ENCODE measurements at regions not wholly inside any gene's neighbourhood (a gene's known extent, or its start where the extent isn't known, plus 50 kb on each side); places are given as distances from the start of the nearest gene placed in this dataset.
"Not testable (repeated sequence)": the region's sequence is repeated elsewhere in the genome, so short reads cannot be mapped to it uniquely, and the experiment has no call there.

DNA sequence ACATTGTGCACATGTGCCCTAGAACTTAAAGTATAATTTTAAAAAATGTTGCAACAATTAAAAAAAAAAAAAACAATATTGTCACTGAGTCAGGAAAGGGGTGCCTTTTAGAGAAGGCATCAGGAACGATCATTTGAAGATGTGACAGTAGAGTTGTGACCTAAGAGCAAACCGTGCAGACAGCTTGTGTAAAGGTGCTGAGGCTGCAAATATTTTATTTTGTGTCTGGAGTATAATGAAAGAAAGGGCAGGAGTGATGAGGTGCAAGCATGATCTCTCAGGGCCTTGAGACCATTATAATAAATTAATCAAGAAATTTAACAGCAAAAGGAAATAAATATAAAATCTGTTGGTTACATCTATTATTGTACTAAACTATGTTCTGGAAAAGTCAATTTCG is 1219.7 kb downstream of the OLFM4 start:
- no peak for DNase-seq (ENCODE audit: extremely low read depth, low read depth)

DNA sequence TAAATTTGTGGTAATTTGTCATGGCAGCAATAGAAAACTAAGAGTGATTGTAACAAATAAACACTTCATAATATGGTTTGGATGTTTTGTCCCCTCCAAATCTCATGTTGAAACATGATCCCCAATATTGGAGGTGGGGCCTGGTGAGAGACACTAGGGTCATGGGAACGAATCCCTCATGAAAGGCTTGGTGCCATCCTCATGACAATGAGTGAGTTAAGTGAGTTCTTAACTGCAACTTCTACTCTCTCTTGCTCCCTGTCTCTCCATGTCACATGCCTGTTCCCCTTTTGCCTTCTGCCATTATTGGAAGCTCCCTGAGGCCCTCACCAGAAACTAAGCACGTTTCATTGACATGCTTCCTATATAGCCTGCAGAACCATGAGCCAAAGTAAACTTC is 1233.2 kb downstream of the OLFM4 start:
- no peak for DNase-seq (ENCODE audit: extremely low read depth, low read depth)

DNA sequence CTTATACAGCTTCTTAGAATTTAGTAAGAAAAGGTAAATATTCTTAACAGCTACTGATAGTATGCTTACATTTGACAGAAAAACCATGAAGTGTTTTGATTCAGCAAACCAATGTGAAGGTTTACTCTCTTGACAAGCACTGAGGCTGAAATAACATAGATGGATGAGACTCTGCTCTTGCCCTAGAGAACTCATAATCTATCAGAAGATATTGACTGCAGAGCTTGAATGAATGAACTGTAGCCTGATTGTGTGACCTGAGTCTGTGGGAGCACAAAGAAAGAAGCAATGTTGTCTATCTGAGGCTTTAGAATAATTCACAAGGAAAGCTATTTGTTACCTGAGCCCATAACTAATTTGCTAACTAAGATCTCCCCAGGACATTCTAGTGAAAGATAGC is 1235.3 kb downstream of the OLFM4 start:
- DNase-seq (ENCODE audit: extremely low read depth, low read depth) = no peak

DNA sequence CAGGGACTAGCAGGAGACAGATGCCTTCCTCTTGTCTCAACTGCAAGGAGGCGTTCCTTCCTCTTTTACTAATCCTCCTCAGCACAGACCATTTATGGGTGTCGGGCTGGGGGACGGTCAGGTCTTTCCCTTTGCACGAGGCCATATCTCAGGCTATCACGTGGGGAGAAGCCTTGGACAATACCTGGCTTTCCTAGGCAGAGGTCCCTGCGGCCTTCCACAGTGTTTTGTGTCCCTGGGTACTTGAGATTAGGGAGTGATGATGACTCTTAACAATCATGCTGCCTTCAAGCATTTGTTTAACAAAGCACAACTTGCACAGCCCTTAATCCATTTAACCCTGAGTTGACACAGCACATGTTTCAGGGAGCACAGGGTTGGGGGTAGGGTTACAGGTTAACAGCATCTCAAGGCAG is 1238.6 kb downstream of the OLFM4 start:
- not testable (repeated sequence) for DNase-seq (ENCODE audit: extremely low read depth, low read depth)

DNA sequence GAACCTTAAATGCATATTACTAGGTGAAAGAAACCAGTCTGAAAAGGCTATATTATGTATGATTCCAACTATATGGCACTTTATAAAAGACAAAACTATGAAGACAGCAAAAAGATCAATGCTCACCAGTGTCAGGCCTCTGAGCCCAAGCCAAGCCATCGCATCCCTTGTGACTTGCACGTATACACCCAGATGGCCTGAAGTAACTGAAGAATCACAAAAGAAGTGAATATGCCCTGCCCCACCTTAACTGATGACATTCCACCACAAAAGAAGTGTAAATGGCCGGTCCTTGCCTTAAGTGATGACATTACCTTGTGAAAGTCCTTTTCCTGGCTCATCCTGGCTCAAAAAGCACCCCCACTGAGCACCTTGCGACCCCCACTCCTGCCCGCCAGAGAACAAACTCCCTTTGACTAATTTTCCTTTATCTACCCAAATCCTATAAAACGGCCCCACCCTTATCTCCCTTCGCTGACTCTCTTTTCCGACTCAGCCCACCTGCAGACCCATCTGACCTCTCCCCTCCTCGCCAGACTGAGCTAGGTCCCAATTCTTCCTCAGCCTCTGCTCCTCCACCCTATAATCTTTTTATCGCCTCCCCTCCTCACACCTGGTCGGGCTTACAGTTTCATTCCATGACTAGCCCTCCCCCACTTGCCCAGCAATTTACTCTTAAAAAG is 1239.5 kb downstream of the OLFM4 start:
- DNase-seq (ENCODE audit: extremely low read depth, low read depth) = not testable (repeated sequence)

DNA sequence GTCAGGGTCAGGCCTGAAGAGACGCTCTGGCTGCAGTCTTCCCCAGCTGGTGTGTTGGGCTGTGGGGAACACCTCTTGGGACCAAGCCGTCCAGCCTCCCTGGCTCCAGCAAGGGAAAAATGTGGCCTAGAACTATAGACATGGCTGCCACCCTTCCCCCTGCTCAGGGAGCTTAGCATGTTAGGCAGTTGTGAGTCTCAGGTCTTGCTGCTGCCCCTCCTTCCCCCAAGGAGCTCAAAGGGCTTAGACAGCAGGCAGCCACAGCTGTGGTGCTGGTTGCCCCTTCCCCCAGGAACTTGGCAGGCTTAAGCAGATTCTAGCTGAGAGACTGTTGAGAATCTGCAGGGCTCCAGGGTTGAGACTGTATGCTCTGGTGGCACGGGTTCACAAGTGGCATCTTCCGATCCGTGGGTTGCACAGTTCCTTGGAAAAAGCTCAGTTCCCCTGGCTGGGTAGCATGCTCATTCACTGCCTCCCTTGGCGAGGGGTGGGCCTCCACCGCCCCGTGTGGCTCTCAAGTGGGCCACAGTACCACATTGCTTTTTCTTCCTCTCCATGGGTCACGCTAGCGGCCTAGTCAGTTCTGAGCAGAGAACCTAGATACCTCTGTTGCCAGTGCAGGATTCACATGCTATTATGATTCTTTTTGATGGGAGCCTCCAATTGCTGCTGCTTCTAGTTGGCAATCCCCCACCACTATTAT is 1258.6 kb downstream of the OLFM4 start:
- no peak for DNase-seq (ENCODE audit: extremely low read depth, low read depth)

DNA sequence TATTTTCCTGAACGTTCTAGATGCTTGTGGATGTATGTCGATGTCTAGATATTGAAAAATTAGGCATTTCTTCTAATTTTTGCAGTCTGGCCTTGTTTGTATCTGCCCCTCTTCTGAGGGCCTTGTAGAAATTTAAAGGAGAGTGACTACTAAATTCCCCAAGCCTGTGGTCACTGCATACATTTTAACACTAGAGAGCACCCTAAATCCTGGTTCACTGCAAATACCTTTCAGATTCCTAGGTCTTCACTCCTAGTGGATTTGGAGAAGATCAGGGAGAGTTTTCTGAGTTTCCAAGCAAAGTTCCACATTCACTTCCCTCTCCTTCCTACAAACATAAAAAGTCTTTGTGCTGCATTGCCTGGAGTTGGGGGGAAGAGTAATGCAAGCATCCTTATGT is 1272.5 kb downstream of the OLFM4 start:
- DNase-seq (ENCODE audit: extremely low read depth, low read depth) = no peak

DNA sequence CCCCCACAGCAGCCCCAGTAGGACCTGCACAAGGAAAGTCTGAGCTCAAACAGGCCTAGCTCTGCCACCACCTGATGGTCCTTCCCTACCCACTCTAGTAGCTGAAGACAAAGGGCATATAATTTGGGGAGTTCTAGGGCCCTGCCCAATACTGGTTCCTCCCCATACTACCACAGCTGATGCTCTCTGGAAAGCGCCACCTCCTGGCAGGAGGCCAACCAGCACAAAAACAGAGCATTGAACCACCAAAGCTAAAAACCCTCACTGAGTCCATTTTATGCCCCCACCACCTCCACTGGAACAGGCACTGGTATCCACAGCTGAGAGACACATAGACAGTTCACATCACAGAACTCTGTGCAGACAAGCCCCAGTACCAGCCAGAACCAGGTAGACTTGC is 1276.8 kb downstream of the OLFM4 start:
- no peak for DNase-seq (ENCODE audit: extremely low read depth, low read depth)

DNA sequence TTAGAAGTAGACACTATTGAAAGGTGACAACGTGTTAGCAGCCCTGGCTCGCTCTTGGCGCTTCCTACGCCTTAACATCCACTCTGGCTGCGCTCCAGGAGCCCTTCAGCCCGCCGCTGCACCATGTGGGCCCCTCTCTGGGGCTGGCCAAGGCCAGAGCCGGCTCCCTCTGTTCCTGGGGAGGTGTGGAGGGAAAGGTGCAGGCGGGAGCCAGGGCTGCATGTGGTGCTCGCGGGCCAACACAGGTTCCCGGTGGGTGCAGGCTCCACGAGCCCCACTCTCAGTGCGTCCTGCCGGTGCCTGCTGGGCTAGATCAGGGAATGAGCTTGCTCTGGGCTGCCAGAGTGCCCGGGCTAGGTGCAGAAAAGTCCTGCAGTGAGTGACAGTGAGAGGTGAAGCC is 1284.3 kb downstream of the OLFM4 start:
- no peak for DNase-seq (ENCODE audit: extremely low read depth, low read depth)

DNA sequence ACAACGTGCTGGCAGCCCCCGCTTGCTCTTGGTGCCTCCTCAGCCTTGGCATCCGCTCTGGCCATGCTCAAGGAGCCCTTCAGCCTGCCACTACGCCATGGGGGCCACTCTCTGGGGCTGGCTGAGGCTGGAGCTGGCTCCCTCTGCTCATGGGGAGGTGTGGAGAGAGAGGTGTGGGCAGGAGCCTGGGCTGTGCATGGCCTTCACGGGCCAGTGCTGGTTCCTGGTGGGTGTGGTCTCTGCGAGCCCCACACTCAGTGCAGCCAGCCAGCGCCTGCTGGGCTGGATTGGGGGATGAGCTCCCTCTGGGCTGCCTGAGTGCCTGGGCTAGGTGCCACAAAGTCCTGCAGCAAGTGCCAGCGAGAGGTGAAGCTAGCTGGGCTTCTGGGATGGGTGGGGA is 1289.1 kb downstream of the OLFM4 start:
- DNase-seq (ENCODE audit: extremely low read depth, low read depth) = no peak

DNA sequence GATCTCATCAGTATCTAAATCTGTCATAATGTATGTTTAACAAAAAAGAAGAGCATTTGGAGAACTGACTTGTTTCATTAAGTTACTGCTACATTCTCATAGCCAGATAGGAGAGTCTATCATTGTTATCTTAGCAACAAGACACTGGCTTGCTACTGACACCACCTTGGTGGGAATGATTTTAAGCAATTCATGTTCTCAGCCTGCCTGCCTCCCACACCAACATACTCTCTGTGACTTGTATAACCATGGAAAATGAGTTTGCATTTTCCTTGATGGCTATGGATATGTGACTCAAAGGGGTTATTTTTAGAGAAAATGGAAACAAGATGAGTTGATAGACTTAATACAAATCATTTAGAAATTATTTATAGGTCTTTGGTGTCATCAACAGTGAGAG is 1308.9 kb downstream of the OLFM4 start:
- DNase-seq (ENCODE audit: extremely low read depth, low read depth) = no peak

DNA sequence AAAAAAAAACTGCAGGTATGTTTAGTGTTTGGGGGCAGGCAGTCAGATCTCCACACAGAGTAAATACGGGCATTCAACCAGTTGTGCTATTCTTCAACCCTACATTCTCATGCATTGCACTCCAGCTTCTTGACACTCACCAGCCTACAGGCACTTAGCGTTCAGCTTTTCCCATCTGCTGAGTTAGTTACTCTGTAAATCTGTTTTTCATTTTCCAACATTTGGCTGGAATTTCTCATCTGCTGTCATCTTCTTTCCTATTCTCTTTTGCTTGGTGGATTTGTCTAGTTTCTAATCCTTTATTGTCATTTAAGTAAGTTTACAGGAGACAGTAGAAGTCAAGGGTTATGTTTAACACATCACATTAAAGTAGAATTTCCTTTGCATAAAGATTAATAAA is 1318.9 kb downstream of the OLFM4 start:
- DNase-seq (ENCODE audit: extremely low read depth, low read depth) = no peak

DNA sequence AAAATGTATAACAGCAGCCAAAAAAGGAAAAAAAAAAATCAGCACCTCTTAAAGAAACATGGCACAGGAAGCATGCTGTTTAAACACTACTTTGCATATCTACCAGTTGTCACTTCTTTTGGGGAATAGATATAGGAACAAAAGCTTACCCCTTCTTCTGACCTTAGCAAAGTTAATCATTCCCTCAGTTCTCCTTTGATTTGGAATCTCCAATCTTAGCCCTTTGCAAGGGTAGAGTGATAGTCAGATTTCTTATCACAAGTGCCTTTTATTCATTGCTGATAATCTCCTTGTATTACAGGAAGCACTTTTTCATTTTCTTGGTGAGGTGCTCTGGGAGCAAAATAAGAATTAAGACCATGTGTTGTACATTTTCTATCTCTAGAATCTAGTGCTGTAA is 1327.6 kb downstream of the OLFM4 start:
- no peak for DNase-seq (ENCODE audit: extremely low read depth, low read depth)

DNA sequence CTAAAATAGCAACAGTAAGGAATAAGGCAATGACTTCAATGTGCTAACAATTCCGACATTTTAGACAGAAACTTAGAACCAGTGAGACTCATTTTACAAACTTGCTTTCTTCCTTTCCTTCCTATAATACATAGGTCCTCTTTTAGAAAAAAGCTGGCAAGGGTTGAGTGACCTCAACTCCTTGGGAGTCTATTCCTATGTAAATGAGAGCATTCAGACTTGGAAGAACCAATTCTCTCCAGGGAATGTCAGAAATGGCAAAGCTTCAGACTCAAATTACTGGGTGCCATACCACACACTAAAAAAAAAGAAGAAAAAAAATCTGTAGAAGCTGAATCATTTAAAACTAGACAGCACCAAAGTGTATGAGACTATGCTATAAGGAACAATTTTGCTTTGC is 1328.2 kb downstream of the OLFM4 start:
- DNase-seq (ENCODE audit: extremely low read depth, low read depth) = no peak

DNA sequence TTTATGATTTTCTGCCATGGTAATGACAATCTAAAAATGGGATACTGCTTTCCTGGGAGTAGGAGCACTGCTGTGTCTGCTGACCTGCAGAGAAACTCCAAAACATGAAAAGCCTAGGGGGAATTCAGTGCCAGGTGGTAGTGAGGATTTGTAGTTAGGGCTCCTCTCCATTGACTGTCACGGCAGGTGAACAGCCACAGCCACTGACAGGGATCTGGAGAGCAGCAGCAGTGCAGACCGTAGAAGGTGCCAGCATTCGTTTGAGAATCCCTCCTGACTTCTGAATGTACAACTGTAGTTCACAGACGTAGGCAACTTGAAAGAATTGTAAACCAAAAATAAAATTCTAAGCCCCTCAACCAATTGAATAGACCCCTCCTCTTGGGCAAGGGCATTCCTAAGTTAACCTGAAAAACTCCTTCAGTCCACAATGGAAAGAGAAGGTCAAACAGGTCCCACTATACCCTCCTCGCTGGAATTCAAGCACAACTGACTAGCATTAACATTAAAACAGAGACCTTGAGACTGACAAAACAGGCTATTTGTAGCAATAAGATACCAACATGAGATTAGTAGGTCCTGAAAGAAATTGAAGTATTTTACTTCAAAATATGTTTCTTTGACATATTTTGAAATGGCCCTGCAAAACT is 1328.8 kb downstream of the OLFM4 start:
- DNase-seq (ENCODE audit: extremely low read depth, low read depth) = no peak

DNA sequence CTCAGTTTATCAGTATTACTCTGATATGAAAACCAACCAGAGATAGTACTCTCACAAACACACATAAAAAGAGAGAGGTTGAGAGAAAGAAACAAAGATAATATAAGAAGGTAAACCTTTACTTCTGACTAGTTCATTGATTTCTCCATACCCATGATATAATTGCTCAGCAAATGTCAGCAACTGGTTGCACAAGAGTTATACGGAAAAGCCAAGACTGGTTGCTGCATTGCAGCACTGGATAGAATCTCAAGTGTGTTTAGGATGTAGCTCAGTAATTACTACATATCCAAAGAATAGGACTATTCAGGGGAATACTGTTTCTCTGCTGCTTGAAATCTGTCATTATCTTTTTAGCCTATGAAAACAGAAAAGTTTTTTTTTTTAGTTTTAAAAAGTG is 1332.8 kb downstream of the OLFM4 start:
- DNase-seq (ENCODE audit: extremely low read depth, low read depth) = no peak

DNA sequence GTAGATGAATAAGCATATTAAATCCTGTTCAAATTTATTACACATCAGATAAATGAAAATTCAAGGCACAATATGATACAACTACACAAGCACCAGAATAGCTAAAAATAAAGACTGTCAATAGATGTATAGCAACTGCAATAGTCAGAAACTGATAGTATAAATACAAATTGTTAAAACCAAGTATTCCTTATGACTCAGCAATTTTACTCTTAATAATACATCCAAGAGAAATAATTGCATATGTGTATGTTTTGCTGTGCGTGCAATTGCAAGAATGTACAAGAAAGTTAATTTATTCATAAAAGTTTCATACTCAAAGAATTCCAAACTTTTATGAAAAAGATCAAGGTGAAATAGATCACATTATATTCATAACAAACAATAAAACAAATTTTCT is 1338.1 kb downstream of the OLFM4 start:
- no peak for DNase-seq (ENCODE audit: extremely low read depth, low read depth)

DNA sequence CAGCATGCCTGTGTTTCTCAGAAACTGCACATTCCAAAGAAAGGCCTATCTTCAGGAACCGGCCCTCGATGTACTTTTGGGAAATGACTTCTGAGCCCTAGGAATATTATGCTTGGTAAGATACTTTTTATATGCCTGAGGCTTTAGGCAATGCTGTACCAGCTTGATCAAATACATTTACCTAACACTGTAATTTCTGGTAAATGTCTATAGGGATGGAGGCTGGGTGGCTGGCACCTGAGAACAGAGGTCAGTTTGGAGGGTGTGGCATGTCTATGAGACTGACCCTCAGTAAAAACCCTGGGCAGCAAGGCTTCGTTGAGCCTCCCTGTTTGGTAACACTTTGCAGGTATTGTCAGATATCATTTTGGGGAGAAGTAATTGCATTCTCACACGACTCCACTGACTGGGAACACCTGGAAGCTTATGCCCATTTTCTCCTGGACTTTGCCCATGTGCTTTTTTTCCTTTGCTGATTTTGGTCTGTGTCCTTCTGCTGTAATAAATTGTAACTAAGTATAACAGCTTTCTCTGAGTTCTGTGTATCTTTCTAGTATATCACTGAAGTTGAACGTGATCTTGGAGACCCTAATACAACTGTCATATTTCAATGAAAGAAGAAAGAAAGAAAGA is 1339.1 kb downstream of the OLFM4 start:
- DNase-seq (ENCODE audit: extremely low read depth, low read depth) = no peak

DNA sequence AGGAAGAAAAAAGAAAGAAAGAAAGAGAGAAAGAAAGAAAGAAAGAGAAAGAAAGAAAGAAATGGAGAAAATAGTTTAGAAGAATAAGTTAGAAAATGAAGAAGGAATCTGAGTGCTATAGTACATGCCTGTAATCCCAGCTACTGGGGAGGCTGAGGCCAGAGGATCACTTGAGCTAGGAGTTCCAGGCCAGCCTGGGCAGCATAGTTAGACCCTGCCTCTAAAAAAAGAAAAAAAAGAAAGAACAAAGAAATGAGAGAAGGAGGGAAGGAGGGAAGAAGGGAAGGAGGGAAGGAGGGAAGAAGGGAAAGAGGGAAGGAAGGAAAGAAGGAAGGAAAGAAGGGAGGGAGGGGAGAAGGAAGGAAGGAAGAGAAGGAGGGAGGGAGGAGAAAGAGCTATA is 1339.8 kb downstream of the OLFM4 start:
- DNase-seq (ENCODE audit: extremely low read depth, low read depth) = no peak

DNA sequence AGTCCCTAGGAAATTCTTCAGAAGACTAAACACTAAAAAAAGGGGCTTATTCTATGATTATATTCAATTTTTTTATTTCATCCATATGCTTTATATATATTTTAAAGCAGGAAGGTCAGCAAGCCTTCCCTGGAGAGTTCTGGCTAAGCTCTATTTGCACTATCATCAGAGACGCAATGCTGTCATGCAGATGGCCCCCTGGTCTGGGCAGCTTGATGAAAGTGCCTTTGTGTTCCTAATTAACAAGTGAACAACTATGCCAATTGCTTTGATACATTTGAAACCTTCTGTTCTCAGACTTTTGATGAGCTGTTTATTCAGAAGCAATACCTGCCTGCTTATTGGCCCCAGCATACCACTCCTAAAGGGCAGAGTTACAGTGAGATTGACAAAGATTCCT is 1344.6 kb downstream of the OLFM4 start:
- DNase-seq (ENCODE audit: extremely low read depth, low read depth) = no peak

DNA sequence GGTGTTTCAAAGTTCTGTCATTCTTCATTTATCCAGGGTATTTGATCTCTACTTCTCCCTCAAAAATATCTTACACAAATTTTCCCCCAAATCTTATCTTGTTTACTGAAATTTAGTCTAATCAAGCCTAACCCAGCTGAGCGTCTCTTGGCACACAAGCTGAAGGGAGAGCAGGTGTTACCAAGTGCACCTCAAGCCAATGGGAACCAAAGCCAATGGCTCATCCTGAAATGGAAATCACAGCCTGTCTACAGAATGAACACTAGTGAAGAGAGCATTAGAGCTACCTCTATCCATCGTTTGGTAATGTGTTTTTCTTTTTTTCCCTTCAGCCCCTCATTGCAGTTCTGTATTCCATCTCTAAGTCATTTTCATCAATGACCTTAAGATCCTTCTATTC is 1350.8 kb downstream of the OLFM4 start:
- DNase-seq (ENCODE audit: extremely low read depth, low read depth) = no peak

DNA sequence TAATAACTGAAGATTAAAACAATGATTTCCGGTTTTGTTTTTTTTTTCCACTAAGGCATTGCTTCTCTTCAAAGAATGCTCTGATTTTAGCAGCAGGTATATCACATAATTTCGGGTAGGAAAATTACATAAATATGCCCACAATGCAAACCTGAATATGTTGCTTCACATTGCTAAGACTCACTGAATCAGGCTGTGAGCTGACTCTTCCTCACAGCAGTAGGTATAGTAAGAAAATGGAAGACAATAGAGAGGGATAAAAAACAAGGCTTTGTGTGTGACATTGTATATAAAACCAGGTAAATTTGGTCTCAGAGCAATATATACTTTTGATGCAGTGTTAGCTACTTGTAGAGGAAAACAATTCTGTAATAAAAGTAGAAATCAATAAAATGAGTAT is 1355.0 kb downstream of the OLFM4 start:
- no peak for DNase-seq (ENCODE audit: extremely low read depth, low read depth)
